ENCODE measurements at regions not wholly inside any gene's neighbourhood (a gene's known extent, or its start where the extent isn't known, plus 50 kb on each side); places are given as distances from the start of the nearest gene placed in this dataset.

DNA sequence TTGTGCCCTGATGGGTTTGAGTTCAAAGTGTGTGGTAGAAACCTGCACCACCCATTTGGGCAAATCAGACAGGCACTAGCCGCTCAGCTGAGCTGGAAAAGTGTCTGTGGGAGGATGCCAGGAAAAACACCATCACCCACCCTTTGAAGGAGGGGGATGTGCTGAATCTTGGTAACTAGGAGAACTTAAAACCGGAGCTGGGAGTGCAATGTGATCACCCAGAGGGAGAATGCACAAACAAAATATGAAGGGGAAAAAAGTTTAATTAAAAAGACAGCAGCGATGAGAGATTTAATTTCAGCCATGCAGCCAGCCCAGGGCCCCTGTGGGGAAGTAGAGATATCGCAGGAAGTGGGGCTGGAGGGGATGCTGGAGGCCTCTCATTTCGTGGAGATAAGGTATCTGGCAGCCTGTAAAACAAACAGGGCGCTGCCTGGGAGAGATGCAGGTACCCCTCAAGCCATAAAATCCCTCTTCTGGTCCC, 86.8 kb upstream of the BCAR3 start:
- Histone ChIP-seq H3K4me3 (ENCODE audit: low read depth, low read length, poor library complexity, severe bottlenecking) (no peak overlapping the region), H3K27me3 (ENCODE audit: insufficient read depth, low read length) (no peaks in the 10 kb centered on the region), H3K4me2 (ENCODE audit: low read length) (no peak overlapping the region), H4K20me1 (ENCODE audit: insufficient read depth, low read length) (no peaks in the 10 kb centered on the region), H3K9me3 (ENCODE audit: low read length) (no peaks in the 10 kb centered on the region), H3K4me1 (ENCODE audit: insufficient read depth, low read length, severe bottlenecking) (no peaks in the 10 kb centered on the region), H3K9ac (ENCODE audit: low read length) (no peak overlapping the region), H3K27ac (ENCODE audit: low read depth, low read length, poor library complexity, severe bottlenecking) (no peak overlapping the region), H3K36me3 (ENCODE audit: insufficient read depth, low read length) (no peaks in the 10 kb centered on the region), H3F3A (ENCODE audit: insufficient read depth, low read length) (no peaks in the 10 kb centered on the region), H2AFZ (ENCODE audit: low read length) (no peak overlapping the region), H3K9me2 (ENCODE audit: low read depth, low read length) (no peaks in the 10 kb centered on the region), H3K79me2 (ENCODE audit: insufficient read depth, low read length) (no peaks in the 10 kb centered on the region)
- no peak for TF ChIP-seq EZH2 (IDR thresholded peaks at IDR 0.05; ENCODE audit: borderline replicate concordance, low read length)
- TF ChIP-seq, protein P1, sequence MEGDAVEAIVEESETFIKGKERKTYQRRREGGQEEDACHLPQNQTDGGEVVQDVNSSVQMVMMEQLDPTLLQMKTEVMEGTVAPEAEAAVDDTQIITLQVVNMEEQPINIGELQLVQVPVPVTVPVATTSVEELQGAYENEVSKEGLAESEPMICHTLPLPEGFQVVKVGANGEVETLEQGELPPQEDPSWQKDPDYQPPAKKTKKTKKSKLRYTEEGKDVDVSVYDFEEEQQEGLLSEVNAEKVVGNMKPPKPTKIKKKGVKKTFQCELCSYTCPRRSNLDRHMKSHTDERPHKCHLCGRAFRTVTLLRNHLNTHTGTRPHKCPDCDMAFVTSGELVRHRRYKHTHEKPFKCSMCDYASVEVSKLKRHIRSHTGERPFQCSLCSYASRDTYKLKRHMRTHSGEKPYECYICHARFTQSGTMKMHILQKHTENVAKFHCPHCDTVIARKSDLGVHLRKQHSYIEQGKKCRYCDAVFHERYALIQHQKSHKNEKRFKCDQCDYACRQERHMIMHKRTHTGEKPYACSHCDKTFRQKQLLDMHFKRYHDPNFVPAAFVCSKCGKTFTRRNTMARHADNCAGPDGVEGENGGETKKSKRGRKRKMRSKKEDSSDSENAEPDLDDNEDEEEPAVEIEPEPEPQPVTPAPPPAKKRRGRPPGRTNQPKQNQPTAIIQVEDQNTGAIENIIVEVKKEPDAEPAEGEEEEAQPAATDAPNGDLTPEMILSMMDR (IDR thresholded peaks at IDR 0.05; ENCODE audit: low read length), result no peak

- no peaks in the 10 kb centered on the region for H3K36me3 ChIP-seq (ENCODE audit: insufficient read depth, low read length)
- no peaks in the 10 kb centered on the region for H3K27me3 ChIP-seq (ENCODE audit: insufficient read depth, low read length)
- H3K9me2 ChIP-seq (ENCODE audit: low read depth, low read length), result no peaks in the 10 kb centered on the region
- TF ChIP-seq, protein P1 (IDR thresholded peaks at IDR 0.05; ENCODE audit: low read length), result no peak
- TF ChIP-seq EZH2 (IDR thresholded peaks at IDR 0.05; ENCODE audit: borderline replicate concordance, low read length), result no peak
- H3F3A ChIP-seq (ENCODE audit: insufficient read depth, low read length), result no peaks in the 10 kb centered on the region
- no peak overlapping the region for H3K27ac ChIP-seq (ENCODE audit: low read depth, low read length, poor library complexity, severe bottlenecking)
- H3K9ac ChIP-seq (ENCODE audit: low read length), result no peak overlapping the region
- H3K79me2 ChIP-seq (ENCODE audit: insufficient read depth, low read length), result no peaks in the 10 kb centered on the region
- H4K20me1 ChIP-seq (ENCODE audit: insufficient read depth, low read length), result no peaks in the 10 kb centered on the region
- no peaks in the 10 kb centered on the region for H3K9me3 ChIP-seq (ENCODE audit: low read length)
- H3K4me2 ChIP-seq (ENCODE audit: low read length), result no peak overlapping the region
- H3K4me3 ChIP-seq (ENCODE audit: low read depth, low read length, poor library complexity, severe bottlenecking), result no peak overlapping the region
- H2AFZ ChIP-seq (ENCODE audit: low read length), result no peak overlapping the region
- H3K4me1 ChIP-seq (ENCODE audit: insufficient read depth, low read length, severe bottlenecking), result no peaks in the 10 kb centered on the region
These were observed 84.8 kb upstream of the BCAR3 start for GRCh38 chr1:93766451-93766850.

- Histone ChIP-seq H3K9ac (ENCODE audit: low read length) (no peak overlapping the region), H3K9me2 (ENCODE audit: low read depth, low read length) (no peaks in the 10 kb centered on the region), H3K27ac (ENCODE audit: low read depth, low read length, poor library complexity, severe bottlenecking) (no peak overlapping the region), H3K27me3 (ENCODE audit: insufficient read depth, low read length) (no peaks in the 10 kb centered on the region), H3K4me1 (ENCODE audit: insufficient read depth, low read length, severe bottlenecking) (no peaks in the 10 kb centered on the region), H3K36me3 (ENCODE audit: insufficient read depth, low read length) (no peaks in the 10 kb centered on the region), H3K4me3 (ENCODE audit: low read depth, low read length, poor library complexity, severe bottlenecking) (no peak overlapping the region), H3K9me3 (ENCODE audit: low read length) (no peaks in the 10 kb centered on the region), H3K79me2 (ENCODE audit: insufficient read depth, low read length) (no peaks in the 10 kb centered on the region), H3K4me2 (ENCODE audit: low read length) (no peak overlapping the region), H3F3A (ENCODE audit: insufficient read depth, low read length) (no peaks in the 10 kb centered on the region), H2AFZ (ENCODE audit: low read length) (no peak overlapping the region), H4K20me1 (ENCODE audit: insufficient read depth, low read length) (no peaks in the 10 kb centered on the region)
- TF ChIP-seq, protein P1 (IDR thresholded peaks at IDR 0.05; ENCODE audit: low read length), result no peak
- no peak for TF ChIP-seq EZH2 (IDR thresholded peaks at IDR 0.05; ENCODE audit: borderline replicate concordance, low read length)
These were observed 83.5 kb upstream of the BCAR3 start for GRCh38 chr1:93765099-93765498.
